HEK293 (cell line): ENCODE measurements at regions not wholly inside any gene's neighbourhood (a gene's known extent, or its start where the extent isn't known, plus 50 kb on each side); places are given as distances from the start of the nearest gene placed in this dataset.

Source experiments
- BCL11B ChIP-seq: fragments of 450-650 bp; formaldehyde crosslinking; IDR thresholded peaks from 2 replicates; pipeline ENCODE4 v1.5.1; 2016; ENCODE audit warnings: low read depth, missing biosample characterization, missing genetic modification characterization
- KLF9 ChIP-seq: fragments of 450-650 bp; formaldehyde crosslinking; IDR thresholded peaks from 2 replicates; pipeline ENCODE4 v1.5.1; 2016; ENCODE audit warnings: missing biosample characterization, missing genetic modification characterization, low read depth
- SP2 ChIP-seq: fragments of 450-650 bp; formaldehyde crosslinking; IDR thresholded peaks from 2 replicates; pipeline ENCODE4 v1.5.1; 2016; ENCODE audit warnings: missing biosample characterization, missing genetic modification characterization
- YY1 ChIP-seq: fragments of 450-650 bp; formaldehyde crosslinking; IDR thresholded peaks from 2 replicates; pipeline ENCODE4 v1.5.1; 2018; ENCODE audit warnings: missing biosample characterization, missing genetic modification characterization
- ZNF184 ChIP-seq: fragments of 450-650 bp; IDR thresholded peaks from 2 replicates; pipeline ENCODE4 v1.5.1; 2018; ENCODE audit warnings: missing biosample characterization, mild to moderate bottlenecking, missing genetic modification characterization
- ZNF433 ChIP-seq: fragments of 450-650 bp; formaldehyde crosslinking; IDR thresholded peaks from 2 replicates; pipeline ENCODE4 v1.5.1; 2016; ENCODE audit warnings: missing biosample characterization, missing genetic modification characterization, low read depth
- ZNF660 ChIP-seq: fragments of 450-650 bp; IDR thresholded peaks from 2 replicates; pipeline ENCODE4 v1.5.1; 2018; ENCODE audit warnings: missing biosample characterization, mild to moderate bottlenecking, missing genetic modification characterization
- ZNF777 ChIP-seq: fragments of 450-650 bp; formaldehyde crosslinking; IDR thresholded peaks from 2 replicates; pipeline ENCODE4 v1.5.1; 2017; ENCODE audit warnings: missing biosample characterization, missing genetic modification characterization, borderline replicate concordance
- TF ChIP-seq, protein P1 (sequence below): fragments of 450-650 bp; formaldehyde crosslinking; IDR thresholded peaks from 2 replicates; pipeline ENCODE4 v1.5.1; 2016; ENCODE audit warnings: missing biosample characterization, missing genetic modification characterization
- TF ChIP-seq, protein P2 (sequence below): fragments of 450-650 bp; formaldehyde crosslinking; IDR thresholded peaks from 2 replicates; pipeline ENCODE4 v1.5.1; 2016; ENCODE audit warnings: missing biosample characterization, missing genetic modification characterization
- TF ChIP-seq, protein P3 (sequence below): fragments of 450-650 bp; formaldehyde crosslinking; IDR thresholded peaks from 2 replicates; pipeline ENCODE4 v1.5.1; 2016; ENCODE audit warnings: missing biosample characterization, missing genetic modification characterization

DNA sequence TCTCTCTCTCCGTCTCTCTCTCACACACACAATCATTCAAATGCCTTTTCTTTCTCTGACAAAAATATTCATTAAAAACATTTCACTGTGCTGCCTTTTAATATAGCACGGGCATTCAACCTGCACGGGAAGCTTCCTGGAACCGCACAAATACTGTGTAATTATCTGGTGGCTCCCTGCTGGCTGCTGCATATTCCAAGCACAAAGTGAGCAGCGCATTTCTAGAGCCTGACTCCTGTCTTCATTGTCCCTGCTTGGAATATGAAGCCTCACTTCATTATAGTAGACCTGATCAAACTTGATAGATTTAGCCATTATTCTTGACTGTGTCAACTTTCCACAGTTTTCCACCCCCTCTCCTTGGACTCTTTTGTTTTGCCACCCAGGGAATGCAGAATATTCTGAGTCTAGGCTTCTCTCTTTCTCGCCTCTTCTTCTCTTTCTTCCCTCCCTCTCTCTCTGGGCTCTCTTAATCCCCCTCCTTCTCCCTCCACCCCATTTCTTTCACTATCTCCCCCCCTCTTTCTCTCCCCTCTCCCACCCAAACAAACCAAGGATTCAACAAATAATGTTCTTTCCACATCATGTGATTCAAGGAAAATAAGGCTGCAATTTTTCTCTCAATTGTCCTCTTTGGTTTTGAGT, 672.1 kb upstream of the FANCL start:
- TF ChIP-seq ZNF184 (tag by site-specific recombination) (no peak), ZNF660 (tag by site-specific recombination) (no peak), KLF9 (tag by site-specific recombination) (no peak), ZNF777 (tag by site-specific recombination) (no peak), ZNF433 (tag by site-specific recombination) (no peak), BCL11B (no peak), YY1 (tag by site-specific recombination) (no peak), SP2 (no peak)
- TF ChIP-seq, protein P1, sequence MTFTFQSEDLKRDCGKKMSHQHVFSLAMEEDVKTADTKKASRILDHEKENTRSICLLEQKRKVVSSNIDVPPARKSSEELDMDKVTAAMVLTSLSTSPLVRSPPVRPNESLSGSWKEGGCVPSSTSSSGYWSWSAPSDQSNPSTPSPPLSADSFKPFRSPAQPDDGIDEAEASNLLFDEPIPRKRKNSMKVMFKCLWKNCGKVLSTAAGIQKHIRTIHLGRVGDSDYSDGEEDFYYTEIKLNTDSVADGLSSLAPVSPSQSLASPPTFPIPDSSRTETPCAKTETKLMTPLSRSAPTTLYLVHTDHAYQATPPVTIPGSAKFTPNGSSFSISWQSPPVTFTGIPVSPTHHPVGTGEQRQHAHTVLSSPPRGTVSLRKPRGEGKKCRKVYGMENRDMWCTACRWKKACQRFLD, result no peak
- TF ChIP-seq, protein P2, sequence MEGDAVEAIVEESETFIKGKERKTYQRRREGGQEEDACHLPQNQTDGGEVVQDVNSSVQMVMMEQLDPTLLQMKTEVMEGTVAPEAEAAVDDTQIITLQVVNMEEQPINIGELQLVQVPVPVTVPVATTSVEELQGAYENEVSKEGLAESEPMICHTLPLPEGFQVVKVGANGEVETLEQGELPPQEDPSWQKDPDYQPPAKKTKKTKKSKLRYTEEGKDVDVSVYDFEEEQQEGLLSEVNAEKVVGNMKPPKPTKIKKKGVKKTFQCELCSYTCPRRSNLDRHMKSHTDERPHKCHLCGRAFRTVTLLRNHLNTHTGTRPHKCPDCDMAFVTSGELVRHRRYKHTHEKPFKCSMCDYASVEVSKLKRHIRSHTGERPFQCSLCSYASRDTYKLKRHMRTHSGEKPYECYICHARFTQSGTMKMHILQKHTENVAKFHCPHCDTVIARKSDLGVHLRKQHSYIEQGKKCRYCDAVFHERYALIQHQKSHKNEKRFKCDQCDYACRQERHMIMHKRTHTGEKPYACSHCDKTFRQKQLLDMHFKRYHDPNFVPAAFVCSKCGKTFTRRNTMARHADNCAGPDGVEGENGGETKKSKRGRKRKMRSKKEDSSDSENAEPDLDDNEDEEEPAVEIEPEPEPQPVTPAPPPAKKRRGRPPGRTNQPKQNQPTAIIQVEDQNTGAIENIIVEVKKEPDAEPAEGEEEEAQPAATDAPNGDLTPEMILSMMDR (tag by site-specific recombination), result no peak
- TF ChIP-seq, protein P3, sequence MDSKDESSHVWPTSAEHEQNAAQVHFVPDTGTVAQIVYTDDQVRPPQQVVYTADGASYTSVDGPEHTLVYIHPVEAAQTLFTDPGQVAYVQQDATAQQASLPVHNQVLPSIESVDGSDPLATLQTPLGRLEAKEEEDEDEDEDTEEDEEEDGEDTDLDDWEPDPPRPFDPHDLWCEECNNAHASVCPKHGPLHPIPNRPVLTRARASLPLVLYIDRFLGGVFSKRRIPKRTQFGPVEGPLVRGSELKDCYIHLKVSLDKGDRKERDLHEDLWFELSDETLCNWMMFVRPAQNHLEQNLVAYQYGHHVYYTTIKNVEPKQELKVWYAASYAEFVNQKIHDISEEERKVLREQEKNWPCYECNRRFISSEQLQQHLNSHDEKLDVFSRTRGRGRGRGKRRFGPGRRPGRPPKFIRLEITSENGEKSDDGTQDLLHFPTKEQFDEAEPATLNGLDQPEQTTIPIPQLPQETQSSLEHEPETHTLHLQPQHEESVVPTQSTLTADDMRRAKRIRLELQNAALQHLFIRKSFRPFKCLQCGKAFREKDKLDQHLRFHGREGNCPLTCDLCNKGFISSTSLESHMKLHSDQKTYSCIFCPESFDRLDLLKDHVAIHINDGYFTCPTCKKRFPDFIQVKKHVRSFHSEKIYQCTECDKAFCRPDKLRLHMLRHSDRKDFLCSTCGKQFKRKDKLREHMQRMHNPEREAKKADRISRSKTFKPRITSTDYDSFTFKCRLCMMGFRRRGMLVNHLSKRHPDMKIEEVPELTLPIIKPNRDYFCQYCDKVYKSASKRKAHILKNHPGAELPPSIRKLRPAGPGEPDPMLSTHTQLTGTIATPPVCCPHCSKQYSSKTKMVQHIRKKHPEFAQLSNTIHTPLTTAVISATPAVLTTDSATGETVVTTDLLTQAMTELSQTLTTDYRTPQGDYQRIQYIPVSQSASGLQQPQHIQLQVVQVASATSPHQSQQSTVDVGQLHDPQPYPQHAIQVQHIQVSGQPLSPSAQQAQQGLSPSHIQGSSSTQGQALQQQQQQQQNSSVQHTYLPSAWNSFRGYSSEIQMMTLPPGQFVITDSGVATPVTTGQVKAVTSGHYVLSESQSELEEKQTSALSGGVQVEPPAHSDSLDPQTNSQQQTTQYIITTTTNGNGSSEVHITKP (tag by site-specific recombination), result no peak
